ENCODE measurements at regions not wholly inside any gene's neighbourhood (a gene's known extent, or its start where the extent isn't known, plus 50 kb on each side); places are given as distances from the start of the nearest gene placed in this dataset.
"Not testable (repeated sequence)": the region's sequence is repeated elsewhere in the genome, so short reads cannot be mapped to it uniquely, and the experiment has no call there.

DNA sequence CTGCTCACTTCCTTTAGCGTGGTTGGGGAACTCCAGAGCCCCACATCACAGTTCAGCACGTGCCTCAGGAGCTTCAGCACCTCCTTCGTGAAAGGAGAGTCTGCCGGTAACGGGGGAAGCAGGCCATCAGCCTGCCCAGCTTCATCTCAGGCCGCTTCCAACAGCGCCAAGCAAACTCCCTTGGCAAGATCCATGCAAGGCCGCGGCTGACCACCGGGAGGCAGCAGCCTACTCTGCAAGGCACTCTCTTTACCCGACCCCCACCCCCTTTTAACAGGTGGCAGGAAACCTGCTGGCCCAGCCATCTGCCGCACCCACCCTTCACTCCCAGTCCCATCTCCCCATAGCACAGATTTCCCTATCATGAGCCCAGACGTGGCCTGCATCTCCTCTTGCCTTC lies 97.4 kb upstream of the ZNF98 start:
- not testable (repeated sequence) for TF ChIP-seq POLR2AphosphoS5 (IDR thresholded peaks at IDR 0.05; ENCODE audit: low read depth); REST (IDR thresholded peaks at IDR 0.05; ENCODE audit: insufficient replicate concordance, low read depth)
- TF ChIP-seq, protein P1, sequence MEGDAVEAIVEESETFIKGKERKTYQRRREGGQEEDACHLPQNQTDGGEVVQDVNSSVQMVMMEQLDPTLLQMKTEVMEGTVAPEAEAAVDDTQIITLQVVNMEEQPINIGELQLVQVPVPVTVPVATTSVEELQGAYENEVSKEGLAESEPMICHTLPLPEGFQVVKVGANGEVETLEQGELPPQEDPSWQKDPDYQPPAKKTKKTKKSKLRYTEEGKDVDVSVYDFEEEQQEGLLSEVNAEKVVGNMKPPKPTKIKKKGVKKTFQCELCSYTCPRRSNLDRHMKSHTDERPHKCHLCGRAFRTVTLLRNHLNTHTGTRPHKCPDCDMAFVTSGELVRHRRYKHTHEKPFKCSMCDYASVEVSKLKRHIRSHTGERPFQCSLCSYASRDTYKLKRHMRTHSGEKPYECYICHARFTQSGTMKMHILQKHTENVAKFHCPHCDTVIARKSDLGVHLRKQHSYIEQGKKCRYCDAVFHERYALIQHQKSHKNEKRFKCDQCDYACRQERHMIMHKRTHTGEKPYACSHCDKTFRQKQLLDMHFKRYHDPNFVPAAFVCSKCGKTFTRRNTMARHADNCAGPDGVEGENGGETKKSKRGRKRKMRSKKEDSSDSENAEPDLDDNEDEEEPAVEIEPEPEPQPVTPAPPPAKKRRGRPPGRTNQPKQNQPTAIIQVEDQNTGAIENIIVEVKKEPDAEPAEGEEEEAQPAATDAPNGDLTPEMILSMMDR (IDR thresholded peaks at IDR 0.05; ENCODE audit: insufficient read depth, low read length): not testable (repeated sequence)
